HCEC 1CT (cell line): ENCODE measurements at regions not wholly inside any gene's neighbourhood (a gene's known extent, or its start where the extent isn't known, plus 50 kb on each side); places are given as distances from the start of the nearest gene placed in this dataset.

Experiments used
- DNase-seq: peaks from one replicate; pipeline ENCODE4 v3.0.0-alpha.2; 2017

DNA sequence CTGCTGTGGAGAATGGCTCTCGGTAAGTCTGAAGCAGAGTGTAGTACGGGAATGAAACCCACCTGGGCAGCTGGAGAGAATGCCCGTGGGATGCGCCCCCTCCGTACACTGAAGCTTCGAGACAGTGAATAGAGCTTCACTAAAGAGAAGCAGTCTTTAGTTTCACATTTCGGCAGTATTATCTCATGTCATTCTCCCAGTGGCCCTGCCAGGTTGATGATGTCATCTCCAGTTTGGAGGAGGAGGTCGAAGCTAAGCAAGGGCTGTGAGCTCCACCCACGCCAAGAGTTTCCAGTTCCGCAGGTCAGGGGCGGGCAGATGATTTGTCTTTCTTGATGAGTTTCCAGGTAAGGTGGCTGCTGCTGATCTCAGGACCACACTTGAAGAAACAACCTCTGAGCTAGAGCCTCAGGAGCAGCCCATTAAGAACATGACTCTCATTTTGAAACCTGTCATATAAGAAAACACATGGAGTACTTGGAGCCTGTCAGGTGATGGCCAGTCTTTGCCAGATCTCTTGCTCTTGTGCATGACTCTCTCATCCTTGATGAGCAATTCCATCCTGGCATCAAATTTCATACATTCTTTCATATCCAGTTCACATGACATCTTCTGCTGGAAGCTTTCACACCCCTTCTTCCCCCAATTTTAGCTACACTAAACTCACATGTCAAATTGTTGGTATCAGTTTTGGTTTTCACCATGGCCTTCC, 475.0 kb downstream of the RNF144A start:
- DNase-seq, result no peak

DNA sequence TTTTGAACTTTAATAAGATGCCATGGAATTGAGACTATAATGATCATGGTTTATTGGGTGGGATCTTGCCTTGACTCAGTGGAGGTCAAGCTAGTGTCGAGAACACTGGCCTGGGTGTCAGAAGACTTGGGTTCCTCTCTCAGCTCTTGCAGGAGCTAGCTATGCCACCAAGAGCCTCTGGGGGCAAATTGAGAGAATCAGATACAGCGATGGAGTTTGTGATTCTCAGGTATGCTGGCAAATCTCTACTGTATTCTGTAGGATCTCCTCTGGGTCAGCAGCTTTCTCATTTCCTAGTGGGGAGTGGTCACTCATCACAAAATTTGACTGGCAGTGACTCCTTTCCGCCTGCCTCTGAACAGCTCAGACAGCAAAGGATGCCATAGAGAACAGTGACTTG, 477.0 kb downstream of the RNF144A start:
- no peak for DNase-seq

GRCh38 chr2:7400628-7401027, 483.4 kb downstream of the RNF144A start:
- no peak for DNase-seq

DNA sequence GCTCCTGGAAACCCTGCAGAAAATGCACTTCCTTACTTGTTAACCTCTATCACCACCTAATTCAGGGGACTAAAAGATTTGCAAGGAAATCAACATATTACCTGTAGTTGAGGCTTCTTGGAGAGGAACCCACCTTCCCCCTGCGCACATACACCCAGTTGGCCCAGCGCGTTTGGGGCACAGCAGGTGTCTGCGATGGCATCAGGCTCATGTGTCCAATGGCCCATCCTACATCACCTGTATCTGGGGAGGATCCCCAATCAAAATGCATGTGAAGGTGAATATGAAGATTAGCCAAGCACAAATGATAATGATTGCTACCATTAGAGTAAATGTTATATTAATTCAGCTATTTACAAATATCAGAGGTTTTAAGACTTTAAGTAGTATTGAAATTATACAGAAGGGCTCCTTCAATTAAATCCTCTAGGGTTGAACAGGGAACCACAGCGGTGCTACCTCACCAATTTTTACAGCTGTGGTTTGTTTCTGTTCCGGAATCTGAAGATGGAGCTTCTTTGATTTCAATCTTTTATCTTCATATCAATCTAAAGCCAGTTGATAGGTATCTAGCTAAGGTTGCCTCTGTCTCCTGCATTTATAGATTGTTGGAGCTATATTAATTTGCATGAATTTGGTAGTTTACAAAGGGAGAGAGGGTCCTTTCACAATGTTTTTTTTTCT, 486.0 kb downstream of the RNF144A start:
- DNase-seq, result no peak

GRCh38 chr2:7405861-7406715, 488.9 kb downstream of the RNF144A start:
- no peak for DNase-seq

DNA sequence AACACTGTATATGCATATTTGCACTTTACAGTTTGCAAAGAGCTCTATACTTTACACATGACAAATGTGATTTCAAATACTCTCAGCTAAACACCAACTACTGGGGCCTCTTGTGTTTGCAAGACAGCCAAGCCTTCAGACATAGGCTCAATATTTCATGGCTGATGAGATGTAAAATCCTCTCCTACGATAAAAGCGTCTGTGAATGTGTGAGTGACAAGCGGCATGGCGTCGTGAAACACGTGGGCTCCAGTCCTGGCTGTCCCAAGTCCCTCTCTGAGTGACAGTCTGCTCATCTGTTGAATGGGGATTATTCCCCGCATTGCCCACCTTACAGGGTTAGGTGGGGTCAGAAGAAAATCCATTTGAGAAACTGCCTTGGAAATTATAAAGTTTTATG, 489.8 kb downstream of the RNF144A start:
- DNase-seq, result no peak

DNA sequence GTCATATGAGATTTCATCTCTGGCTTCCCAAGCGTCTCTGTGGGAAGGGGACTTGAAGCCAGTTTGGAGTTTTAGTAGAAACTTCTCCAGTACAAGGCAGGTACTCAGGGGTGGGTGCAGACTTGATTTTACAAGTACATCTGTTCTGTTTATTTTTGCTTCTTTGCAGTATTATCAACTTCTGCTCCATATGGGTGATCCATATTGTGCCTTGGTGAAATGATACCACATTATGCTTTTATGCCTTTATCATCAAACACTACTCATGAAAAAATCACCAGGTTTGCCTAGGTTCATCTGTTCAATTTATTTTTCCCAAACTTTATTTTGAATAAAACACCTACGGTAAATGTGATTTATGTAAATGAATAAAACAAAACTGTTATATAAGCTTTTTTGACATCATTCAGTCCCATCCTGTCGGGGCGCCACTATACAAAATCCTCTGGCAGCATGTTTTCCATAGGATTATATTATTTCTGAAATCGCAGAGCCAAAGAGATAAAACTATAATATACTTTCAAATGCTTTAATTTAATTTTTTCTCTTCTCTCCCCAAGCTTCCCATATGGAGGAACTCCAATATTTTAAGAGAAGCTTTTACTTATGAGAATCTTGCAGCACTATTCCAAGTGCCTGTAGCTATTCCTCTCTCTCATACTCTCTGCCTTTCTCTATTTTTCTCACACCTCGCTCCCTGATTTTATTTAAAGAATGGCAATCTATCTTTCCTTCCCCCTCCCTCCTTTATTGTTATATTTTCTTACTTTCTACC, 490.9 kb downstream of the RNF144A start:
- no peak for DNase-seq

GRCh38 chr2:7411691-7412090, 494.5 kb downstream of the RNF144A start:
- DNase-seq, result no peak

DNA sequence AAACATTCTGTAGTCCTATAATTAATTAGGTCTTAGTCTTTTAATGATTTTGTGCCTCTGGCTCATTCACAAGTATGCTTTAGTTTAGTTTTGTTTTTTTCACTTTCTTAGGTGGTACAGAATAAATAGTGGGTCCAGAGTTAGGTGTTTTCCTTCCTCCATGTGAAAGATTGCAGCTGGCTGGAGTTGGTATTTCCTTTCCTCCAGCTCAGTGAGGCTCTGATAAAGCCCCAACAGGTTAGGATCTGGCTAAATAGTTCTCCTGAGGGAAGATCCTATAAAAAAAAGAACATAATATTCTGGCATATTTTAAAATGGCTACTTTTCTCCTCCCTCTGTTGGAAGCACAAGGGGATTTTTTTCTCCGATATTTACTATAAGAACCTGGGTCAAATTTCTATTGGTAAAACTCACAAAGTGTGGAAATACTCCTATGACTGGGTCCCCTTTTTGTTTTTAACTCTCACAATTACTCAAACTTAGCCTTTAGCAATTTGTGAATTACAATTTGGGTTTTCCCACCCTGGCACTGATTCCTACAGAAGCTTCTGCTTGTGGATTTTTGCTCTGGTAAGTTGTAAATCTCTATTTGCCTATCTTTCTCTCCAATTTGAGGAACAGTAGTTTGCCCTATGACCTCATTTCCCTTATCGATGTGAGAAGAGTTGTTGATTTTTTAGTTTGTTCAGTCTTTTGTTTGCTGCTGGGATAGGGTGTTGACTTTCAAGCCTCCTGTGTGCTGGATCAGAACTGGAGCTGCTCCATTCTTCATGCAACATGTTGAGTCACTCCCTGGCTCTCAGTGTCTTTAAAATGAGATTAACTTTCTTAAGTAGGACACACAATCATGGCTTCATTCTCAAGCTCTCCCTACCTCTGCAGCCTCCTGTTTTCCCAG, 500.9 kb downstream of the RNF144A start:
- no peak for DNase-seq

GRCh38 chr2:7419186-7419585, 502.0 kb downstream of the RNF144A start:
- no peak for DNase-seq

DNA sequence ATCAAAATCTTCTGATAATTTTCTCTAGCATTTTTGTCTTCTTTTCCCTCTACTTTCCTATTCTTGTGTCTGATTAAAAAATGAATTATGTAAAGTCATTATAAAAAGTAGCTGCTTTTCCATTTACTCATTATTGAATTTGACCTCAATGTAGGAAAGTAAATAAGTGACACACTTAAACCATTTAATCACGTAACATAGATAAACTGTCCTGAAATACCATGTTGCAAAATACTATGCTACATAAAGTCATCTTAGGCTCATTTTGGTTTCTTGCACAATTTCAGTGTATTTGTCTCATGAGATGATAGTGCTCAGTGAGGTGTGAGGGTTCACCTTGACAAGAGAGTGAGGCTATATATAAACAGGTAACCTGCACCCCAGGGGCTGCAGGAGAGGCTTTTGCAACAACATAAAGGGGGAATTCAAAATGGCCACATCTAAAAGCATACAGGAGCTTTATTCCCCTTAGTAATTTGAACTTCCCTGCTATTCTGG, 502.7 kb downstream of the RNF144A start:
- DNase-seq, result no peak

- no peak for DNase-seq
Measured at GRCh38 chr2:7420530-7420929, 503.3 kb downstream of the RNF144A start.

- no peak for DNase-seq
Measured at GRCh38 chr2:7424481-7424880, 507.3 kb downstream of the RNF144A start.

GRCh38 chr2:7427293-7428060, 510.3 kb downstream of the RNF144A start:
- DNase-seq, result peak; percentile 8

DNA sequence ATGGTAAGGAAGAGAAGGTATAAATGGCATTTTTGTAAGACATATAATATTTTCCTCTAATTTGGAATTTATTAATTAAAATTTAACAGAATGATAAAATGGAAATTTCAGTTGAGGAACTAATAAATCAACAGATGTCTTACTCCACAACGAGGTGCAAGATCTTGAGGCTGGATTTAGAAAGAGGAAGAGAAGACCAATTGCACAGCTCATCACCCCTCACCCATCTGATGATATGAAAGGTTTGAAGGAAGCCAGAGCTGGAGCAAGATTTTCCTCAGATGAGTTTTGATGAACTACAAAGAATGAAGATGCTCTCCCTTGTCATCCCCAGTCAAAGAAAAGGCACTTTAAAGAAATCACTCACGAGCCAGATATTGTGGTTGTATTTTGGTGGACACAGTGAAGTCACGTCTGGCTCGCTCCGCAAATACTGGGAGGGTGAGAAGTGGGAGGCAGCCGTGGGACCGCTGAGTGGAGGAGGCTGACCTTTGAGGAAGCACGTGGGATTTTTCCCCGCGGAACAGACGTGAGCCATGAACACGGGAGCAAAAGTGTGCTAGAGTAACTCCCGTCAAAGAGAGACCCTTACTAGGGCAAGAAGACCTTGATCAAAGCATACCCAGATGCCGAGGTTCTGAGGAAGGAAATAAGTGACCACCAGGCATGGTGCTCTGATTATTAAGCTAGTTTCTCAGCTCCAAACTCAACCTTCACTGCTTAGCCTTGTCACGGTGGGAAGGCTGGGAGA, 511.4 kb downstream of the RNF144A start:
- DNase-seq, result no peak

DNA sequence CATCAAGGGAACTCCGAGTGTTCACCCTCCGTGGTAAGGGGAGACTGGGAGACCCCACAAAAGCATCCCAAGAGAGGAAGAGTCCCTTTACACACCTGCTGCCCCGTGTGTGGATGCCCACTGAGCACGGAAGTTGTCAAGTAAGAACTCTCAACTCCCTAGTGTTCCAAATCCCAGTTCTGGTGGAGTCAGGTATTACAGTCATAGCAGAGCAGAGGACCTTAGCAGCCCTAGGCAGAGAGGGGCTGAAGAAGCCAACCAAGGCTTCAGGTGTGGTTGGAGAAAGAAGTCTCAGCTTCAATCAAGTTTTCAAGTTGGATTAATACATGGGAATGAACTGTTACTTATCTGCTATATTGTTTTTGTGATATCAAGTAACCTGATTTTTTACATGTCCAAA, 512.5 kb downstream of the RNF144A start:
- DNase-seq, result no peak

DNA sequence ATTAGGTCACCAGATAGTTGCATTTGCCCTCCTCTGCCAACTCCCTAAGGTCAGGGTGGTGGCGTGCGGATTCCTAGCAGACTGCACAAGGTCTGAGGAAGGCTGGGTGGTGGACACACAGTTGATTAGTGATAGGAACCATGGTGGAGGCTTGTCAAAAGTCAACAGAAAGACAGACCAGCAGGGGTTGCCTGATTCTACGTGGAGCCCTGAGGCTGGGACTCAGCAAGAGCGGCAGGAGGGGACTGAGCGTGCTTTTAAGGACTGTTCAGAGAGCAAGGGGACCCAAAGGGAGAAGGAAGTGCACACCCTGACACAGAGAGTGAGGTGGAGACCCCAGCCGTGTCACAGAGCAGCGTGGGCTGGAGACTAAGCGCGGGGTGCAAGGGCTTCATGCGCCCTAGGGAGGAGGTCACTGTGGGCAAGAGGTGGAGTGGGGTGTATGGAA, 513.2 kb downstream of the RNF144A start:
- no peak for DNase-seq

DNA sequence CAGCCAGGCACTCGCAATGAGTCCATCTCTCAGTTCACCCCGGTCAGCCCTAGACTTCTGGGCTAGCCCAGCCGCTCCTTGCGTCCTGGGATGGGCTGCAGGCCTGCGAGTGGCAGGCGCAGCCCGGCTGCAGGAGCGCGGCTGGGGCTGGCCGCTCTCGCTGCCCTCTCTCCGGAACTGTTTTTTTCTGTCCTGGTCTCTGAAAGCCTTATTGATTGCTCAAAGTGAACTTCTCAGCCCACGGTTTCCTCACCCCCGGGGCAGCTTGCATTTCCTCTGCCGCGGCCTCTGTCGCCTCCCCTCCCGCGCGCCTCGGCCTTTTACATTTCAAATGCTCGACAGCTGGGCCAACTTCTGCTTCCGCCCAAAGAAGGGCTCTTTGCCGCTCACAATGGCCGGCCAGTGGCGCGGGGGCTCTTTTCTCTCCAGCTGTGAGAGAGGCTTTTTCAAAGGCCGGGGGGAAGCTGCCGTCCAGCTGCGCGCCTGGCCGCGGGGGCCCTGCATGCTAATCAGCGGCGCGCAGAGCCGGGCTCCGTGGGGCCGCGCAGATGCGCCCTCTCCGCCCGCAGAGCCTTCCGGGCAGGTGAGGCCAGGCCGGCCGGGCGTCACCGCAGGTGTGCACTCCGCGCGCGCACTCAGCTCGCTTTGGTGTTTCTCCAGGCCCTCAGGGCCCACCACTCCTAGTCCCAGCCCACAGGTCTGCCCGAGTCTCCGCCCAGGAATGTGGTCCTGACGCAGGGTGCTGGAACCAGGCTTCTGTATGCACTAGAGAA, 513.8 kb downstream of the RNF144A start:
- no peak for DNase-seq

GRCh38 chr2:7432436-7432835, 515.2 kb downstream of the RNF144A start:
- DNase-seq, result no peak
